SKM-1 (cell line): ENCODE measurements at regions not wholly inside any gene's neighbourhood (a gene's known extent, or its start where the extent isn't known, plus 50 kb on each side); places are given as distances from the start of the nearest gene placed in this dataset.
"Not testable (repeated sequence)": the region's sequence is repeated elsewhere in the genome, so short reads cannot be mapped to it uniquely, and the experiment has no call there.

Experiments used
- DNase-seq: peaks from one replicate; lab custom pipeline; 2025; ENCODE audit not compliant: unreplicated experiment; lab: John Stamatoyannopoulos, UW

GRCh38 chr2:182548031-182548950, 121.5 kb upstream of the PDE1A start:
- no peak for DNase-seq

- no peak for DNase-seq
Observed at GRCh38 chr2:182550234-182550633, 123.4 kb upstream of the PDE1A start.

DNA sequence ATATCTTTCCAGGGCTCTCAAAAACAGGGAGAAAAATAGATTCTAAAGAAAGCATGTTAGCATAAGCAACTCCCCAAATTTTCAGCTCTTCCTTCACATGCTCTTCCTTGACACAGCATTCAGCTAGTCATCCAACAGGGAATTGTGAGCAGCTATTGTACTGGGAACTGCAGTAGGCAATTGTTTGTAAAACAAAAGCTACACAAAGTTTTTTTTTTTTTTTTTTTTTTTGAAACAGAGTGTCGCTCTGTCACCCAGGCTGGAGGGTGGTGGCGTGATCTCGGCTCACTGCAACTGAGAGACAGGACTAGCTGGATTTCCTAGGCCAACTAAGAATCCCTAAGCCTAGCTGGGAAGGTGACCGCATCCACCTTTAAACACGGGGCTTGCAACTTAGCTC, 125.4 kb upstream of the PDE1A start:
- not testable (repeated sequence) for DNase-seq

DNA sequence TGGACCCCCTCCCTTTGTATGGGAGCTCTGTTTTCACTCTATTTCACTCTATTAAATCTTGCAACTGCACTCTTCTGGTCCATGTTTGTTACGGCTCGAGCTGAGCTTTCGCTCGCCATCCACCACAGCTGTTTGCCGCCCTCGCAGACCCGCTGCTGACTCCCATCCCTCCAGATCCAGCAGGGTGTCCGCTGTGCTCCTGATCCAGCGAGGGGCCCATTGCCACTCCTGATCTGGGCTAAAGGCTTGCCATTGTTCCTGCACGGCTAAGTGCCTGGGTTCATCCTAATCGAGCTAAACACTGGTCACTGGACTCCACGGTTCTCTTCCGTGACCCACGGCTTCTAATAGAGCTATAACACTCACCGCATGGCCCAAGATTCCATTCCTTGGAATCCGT, 125.9 kb upstream of the PDE1A start:
- not testable (repeated sequence) for DNase-seq

DNA sequence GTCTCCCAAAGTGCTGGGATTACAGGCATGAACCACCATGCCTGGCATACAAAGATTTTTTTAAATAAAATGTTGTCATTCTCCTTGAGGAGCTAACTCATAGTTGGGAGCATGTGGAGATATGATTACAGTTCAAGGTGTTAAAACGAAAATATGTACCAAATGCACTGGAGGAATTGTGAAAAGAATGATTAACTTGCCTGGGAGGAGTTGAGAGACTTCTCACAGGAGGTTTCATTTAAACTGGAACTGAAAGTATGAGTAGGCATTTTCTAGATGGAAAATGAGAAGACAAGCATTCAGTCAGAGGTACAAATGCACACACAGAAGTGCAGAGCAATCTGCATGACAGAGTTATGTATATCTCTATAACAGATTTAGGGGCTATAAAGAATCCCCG, 126.6 kb upstream of the PDE1A start:
- no peak for DNase-seq

DNA sequence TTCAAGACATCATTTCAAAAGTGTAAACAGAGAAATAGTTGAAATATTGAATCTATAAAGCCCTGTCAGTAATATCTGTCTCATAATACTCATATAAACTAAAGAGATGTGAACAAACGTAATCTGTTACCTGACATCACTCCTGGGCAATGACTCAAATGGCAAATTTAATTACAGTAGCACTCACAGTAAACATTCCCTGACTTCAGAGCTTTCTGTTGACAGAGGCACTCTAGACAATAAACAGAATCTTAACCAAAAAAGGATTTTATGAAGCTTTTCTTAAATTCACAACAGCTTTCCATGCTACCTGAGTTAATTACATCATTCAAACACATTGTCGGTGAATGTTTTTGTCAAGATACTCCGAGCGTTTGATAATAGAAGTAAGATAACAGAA, 128.1 kb upstream of the PDE1A start:
- no peak for DNase-seq

- DNase-seq, result no peak
Observed at GRCh38 chr2:182558564-182558963, 131.7 kb upstream of the PDE1A start.

GRCh38 chr2:182559623-182560022, 132.8 kb upstream of the PDE1A start:
- DNase-seq, result no peak

GRCh38 chr2:182565911-182566567, 139.2 kb upstream of the PDE1A start:
- no peak for DNase-seq

GRCh38 chr2:182573553-182573952, 142.5 kb upstream of the DNAJC10 start:
- DNase-seq, result no peak

- DNase-seq, result no peak
Observed at GRCh38 chr2:182577816-182578215, 138.2 kb upstream of the DNAJC10 start.

DNA sequence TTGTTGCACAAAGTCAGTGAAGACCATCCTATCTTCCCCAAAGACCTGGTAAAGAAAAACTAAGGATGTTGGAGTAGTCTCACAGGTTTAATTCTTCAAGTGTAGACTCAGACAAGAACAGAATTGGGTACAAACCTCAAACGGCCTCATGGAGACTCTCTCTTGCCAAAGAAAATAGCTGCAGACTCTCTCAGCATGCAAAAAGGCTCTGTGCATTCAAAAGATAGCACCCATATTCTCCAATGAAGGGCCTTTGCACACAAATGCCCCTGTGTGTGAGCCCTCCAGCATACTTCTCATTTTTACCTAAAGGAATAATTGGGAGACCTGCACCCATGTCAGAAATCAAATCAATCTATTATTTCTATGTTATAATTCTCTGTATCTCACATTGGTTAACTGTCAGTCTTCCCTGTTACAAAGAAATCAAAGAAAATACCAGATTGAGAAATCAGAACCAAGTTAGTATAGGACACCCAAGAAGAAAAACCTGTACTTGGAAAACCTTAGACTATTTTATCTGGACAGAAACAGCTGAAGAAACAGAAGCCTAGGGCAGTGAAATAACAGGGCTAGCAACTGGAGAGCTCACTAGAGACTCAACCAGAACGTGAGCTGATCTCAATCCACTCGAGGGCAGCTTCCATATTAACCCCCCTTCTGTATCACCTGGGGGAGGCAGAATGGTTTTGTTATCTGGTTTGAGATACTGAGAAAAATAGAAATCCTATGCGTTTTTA, 134.7 kb upstream of the DNAJC10 start:
- DNase-seq, result no peak

DNA sequence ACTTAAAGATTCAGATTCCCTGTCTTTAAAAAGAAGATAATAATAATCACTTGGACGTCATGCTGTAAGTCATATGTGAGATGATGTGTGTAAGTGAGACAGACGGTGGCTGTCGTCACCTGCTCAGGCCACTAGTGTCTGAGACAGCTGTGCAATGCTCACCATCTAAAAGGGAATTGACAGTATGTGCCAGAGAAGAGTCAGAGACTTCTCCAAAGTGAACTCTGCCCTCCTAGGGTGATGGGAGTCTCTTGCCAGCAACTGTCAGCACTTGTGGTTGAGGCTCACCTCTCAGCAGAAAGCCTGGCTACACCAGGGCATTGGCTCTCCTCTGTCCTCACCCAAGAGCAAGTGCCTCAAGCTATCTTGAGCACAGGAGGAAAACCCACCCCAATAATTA, 131.6 kb upstream of the DNAJC10 start:
- no peak for DNase-seq

DNA sequence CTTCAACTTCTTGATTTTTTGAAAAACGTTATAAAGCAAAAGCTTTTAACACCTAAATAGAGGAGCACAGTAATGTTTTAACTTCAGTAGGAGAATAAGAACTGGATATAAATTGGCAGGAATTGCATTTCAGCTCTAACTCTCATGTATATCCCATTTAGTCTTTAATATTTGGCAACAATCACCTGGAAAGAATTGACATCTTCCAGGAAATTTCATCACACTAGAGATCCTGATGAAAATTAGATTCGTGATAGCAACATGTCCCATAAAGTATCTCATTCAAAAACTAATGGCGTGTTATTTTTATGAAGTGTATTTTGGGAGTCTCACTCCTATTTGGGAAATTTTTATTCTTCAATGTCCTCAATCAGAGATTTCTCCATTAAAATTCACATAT, 131.1 kb upstream of the DNAJC10 start:
- DNase-seq, result no peak

- no peak for DNase-seq
Observed at GRCh38 chr2:182585430-182585829, 130.6 kb upstream of the DNAJC10 start.

DNA sequence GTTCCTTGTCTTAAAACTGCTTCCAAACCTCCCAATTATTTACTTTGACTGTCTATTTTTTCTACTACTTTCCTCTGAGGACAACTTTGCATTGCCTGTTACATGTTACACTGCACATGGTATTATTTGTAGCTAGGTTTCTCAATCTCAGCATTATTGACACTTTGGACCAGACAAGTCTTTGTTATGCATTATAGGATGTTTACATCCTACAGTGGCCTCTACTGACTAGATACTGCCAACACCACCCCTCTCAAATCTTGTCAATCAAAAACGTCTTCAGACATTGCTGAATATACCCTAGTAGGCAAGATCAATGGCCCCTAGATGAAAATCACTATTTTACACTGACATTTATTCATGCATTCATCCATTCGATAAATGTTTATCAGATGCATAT, 129.6 kb upstream of the DNAJC10 start:
- no peak for DNase-seq

GRCh38 chr2:182587831-182588230, 128.2 kb upstream of the DNAJC10 start:
- no peak for DNase-seq

GRCh38 chr2:182589121-182589520, 126.9 kb upstream of the DNAJC10 start:
- no peak for DNase-seq

DNA sequence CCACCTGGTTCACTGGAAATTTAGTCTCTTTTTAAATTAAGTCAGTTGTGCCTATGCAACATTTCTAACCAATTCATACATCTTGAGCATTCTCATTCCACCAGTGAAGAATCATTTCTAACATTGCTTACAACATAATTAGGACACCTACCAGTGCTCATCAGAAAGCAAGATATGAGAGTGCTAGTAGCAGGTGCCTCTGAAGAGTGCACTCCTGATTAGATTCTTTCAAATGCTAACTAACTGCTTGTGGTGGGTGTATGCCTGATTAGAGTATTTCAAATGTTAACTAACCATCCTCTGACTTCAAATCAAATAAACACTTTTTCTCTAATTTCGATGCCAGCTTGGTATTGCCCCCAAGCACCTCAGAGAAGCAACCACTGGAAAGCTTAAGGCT, 124.3 kb upstream of the DNAJC10 start:
- DNase-seq, result no peak

- DNase-seq, result no peak
Observed at GRCh38 chr2:182592691-182593393, 123.2 kb upstream of the DNAJC10 start.

DNA sequence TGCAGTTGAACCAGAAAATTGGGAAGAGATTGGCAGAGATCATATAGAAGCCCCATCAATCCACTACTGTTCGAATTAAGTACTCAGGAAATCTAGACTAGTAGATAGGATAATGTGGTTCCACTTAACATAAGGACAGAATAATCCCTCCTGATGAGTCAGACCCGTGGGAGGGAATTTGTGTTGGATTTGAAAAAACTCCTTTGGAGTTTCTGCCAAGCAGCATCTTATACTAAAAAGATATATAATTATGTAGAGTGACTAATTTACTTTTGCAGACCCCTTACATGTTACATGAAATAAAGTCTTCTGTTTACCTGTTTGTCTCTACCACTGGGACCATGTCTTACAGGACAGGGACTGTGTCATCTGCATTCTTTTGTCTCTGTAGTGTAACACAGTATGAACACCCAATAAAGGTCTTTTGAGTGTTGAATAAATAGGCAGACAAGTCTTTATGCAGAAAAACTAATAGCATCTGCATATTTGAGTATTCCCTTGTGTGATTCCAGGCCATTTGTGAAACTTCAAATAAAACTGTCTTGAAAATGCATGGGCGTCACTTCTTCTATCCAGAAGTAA, 122.6 kb upstream of the DNAJC10 start:
- no peak for DNase-seq
